ENCODE measurements at regions not wholly inside any gene's neighbourhood (a gene's known extent, or its start where the extent isn't known, plus 50 kb on each side); places are given as distances from the start of the nearest gene placed in this dataset.

DNA sequence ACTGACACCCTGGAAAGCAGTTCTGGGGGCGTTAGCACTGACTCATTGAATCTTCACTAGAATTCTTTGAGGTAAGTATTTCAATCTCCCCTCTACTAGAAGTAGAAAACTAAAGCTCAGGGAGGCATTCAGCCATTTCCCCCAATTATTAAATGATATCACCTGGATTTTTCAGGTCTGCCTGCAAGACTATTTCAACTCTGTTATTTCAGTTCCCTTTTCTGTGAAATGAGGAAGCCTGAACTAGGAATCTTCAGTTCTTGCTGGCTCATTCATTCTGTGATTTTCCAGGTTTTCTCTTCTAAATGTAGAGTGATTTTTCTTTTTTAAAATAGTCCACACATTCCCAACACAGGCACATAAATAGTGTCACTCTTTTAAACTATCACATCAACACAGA, 337.0 kb upstream of the NR5A2 start:
- TF ChIP-seq SIN3A (IDR thresholded peaks at IDR 0.05; ENCODE audit: borderline replicate concordance, insufficient read depth, low read length) (no peak), POLR2AphosphoS5 (IDR thresholded peaks at IDR 0.05; ENCODE audit: low read depth, low read length) (no peak), REST (IDR thresholded peaks at IDR 0.05; ENCODE audit: insufficient read depth in 1 of 2, low read depth in 2 of 2, low read length in 2 of 2) (no peak), TAF1 (IDR thresholded peaks at IDR 0.05; ENCODE audit: borderline replicate concordance, insufficient read depth, low read length) (no peak)

All from PFSK-1 (cell line).